Neuron (in vitro differentiated cells): ENCODE measurements at regions not wholly inside any gene's neighbourhood (a gene's known extent, or its start where the extent isn't known, plus 50 kb on each side); places are given as distances from the start of the nearest gene placed in this dataset.

Experiments
- H2AFZ ChIP-seq: one replicate; pipeline ENCODE4 v1.6.1; 2013; ENCODE audit warnings: low read depth, mild to moderate bottlenecking, inconsistent platforms, low read length, moderate library complexity
- H3K27me3 ChIP-seq: one replicate; pipeline ENCODE4 v1.6.1; 2013; ENCODE audit warnings: low read length; ENCODE audit not compliant: insufficient read depth
- H3K36me3 ChIP-seq: one replicate; pipeline ENCODE4 v1.6.1; 2013; ENCODE audit warnings: low read length; ENCODE audit not compliant: insufficient read depth
- H3K4me1 ChIP-seq: one replicate; pipeline ENCODE4 v1.6.1; 2013; ENCODE audit warnings: low read length; ENCODE audit not compliant: insufficient read depth
- H3K4me3 ChIP-seq: 2 replicates; pipeline ENCODE4 v1.5.1; 2013; ENCODE audit warnings: mild to moderate bottlenecking, low read length, moderate library complexity
- H3K9me3 ChIP-seq: one replicate; pipeline ENCODE4 v1.6.1; 2013; ENCODE audit warnings: low read length

GRCh38 chr7:133132906-133133305, 51.0 kb upstream of the CHCHD3 start:
- Histone ChIP-seq H3K9me3 (no peaks in the 10 kb centered on the region), H3K4me3 (no peak overlapping the region), H3K4me1 (no peaks in the 10 kb centered on the region), H2AFZ (no peak overlapping the region), H3K36me3 (no peaks in the 10 kb centered on the region), H3K27me3 (peaks cover 2% of the 10 kb centered on the region)

GRCh38 chr7:133134810-133135209, 52.9 kb upstream of the CHCHD3 start:
- Histone ChIP-seq H3K9me3 (no peaks in the 10 kb centered on the region), H3K4me1 (no peaks in the 10 kb centered on the region), H3K36me3 (no peaks in the 10 kb centered on the region), H2AFZ (no peak overlapping the region), H3K4me3 (no peak overlapping the region), H3K27me3 (peaks cover 2% of the 10 kb centered on the region)

GRCh38 chr7:133135451-133135850, 53.6 kb upstream of the CHCHD3 start:
- Histone ChIP-seq H3K27me3 (peaks cover 2% of the 10 kb centered on the region), H2AFZ (no peak overlapping the region), H3K4me3 (no peak overlapping the region), H3K4me1 (no peaks in the 10 kb centered on the region), H3K9me3 (no peaks in the 10 kb centered on the region), H3K36me3 (no peaks in the 10 kb centered on the region)

GRCh38 chr7:133139350-133139749, 57.5 kb upstream of the CHCHD3 start:
- H3K27me3 ChIP-seq, result no peaks in the 10 kb centered on the region
- no peaks in the 10 kb centered on the region for H3K4me1 ChIP-seq
- H3K36me3 ChIP-seq, result no peaks in the 10 kb centered on the region
- H3K4me3 ChIP-seq, result no peak overlapping the region
- H2AFZ ChIP-seq, result no peak overlapping the region
- H3K9me3 ChIP-seq, result no peaks in the 10 kb centered on the region

GRCh38 chr7:133139801-133140200, 57.9 kb upstream of the CHCHD3 start:
- Histone ChIP-seq H3K9me3 (no peaks in the 10 kb centered on the region), H2AFZ (no peak overlapping the region), H3K4me1 (no peaks in the 10 kb centered on the region), H3K4me3 (no peak overlapping the region), H3K27me3 (no peaks in the 10 kb centered on the region), H3K36me3 (no peaks in the 10 kb centered on the region)

- no peak overlapping the region for H2AFZ ChIP-seq
- no peaks in the 10 kb centered on the region for H3K4me1 ChIP-seq
- no peak overlapping the region for H3K4me3 ChIP-seq
- no peaks in the 10 kb centered on the region for H3K27me3 ChIP-seq
- H3K36me3 ChIP-seq, result no peaks in the 10 kb centered on the region
- no peaks in the 10 kb centered on the region for H3K9me3 ChIP-seq
These were observed 59.2 kb upstream of the CHCHD3 start for GRCh38 chr7:133140994-133141595.

GRCh38 chr7:133150760-133151159, 68.9 kb upstream of the CHCHD3 start:
- H3K36me3 ChIP-seq, result no peaks in the 10 kb centered on the region
- H3K27me3 ChIP-seq, result no peaks in the 10 kb centered on the region
- peaks cover 4% of the 10 kb centered on the region for H3K4me1 ChIP-seq
- H3K4me3 ChIP-seq, result no peak overlapping the region
- no peak overlapping the region for H2AFZ ChIP-seq
- H3K9me3 ChIP-seq, result no peaks in the 10 kb centered on the region

GRCh38 chr7:133152875-133153274, 71.0 kb upstream of the CHCHD3 start:
- Histone ChIP-seq H3K4me3 (no peak overlapping the region), H3K36me3 (no peaks in the 10 kb centered on the region), H3K4me1 (peaks cover 4% of the 10 kb centered on the region), H2AFZ (no peak overlapping the region), H3K9me3 (no peaks in the 10 kb centered on the region), H3K27me3 (no peaks in the 10 kb centered on the region)

- no peak overlapping the region for H3K4me3 ChIP-seq
- H2AFZ ChIP-seq, result no peak overlapping the region
- H3K27me3 ChIP-seq, result no peaks in the 10 kb centered on the region
- H3K4me1 ChIP-seq, result peaks cover 4% of the 10 kb centered on the region
- no peaks in the 10 kb centered on the region for H3K9me3 ChIP-seq
- H3K36me3 ChIP-seq, result no peaks in the 10 kb centered on the region
These were observed 73.3 kb upstream of the CHCHD3 start for GRCh38 chr7:133155146-133155545.

GRCh38 chr7:133155642-133156041, 73.8 kb upstream of the CHCHD3 start:
- Histone ChIP-seq H3K4me3 (no peak overlapping the region), H3K9me3 (no peaks in the 10 kb centered on the region), H3K27me3 (no peaks in the 10 kb centered on the region), H3K4me1 (peaks cover 4% of the 10 kb centered on the region), H2AFZ (no peak overlapping the region), H3K36me3 (no peaks in the 10 kb centered on the region)

- Histone ChIP-seq H2AFZ (no peak overlapping the region), H3K4me3 (no peak overlapping the region), H3K36me3 (no peaks in the 10 kb centered on the region), H3K27me3 (no peaks in the 10 kb centered on the region), H3K9me3 (no peaks in the 10 kb centered on the region), H3K4me1 (peaks cover 2% of the 10 kb centered on the region)
These were observed 75.2 kb upstream of the CHCHD3 start for GRCh38 chr7:133157045-133157444.

GRCh38 chr7:133164498-133164897, 82.6 kb upstream of the CHCHD3 start:
- Histone ChIP-seq H3K36me3 (no peaks in the 10 kb centered on the region), H2AFZ (no peak overlapping the region), H3K4me3 (no peak overlapping the region), H3K27me3 (no peaks in the 10 kb centered on the region), H3K4me1 (no peaks in the 10 kb centered on the region), H3K9me3 (no peaks in the 10 kb centered on the region)

- H3K27me3 ChIP-seq, result no peaks in the 10 kb centered on the region
- H3K36me3 ChIP-seq, result no peaks in the 10 kb centered on the region
- no peaks in the 10 kb centered on the region for H3K4me1 ChIP-seq
- H3K9me3 ChIP-seq, result no peaks in the 10 kb centered on the region
- no peak overlapping the region for H2AFZ ChIP-seq
- H3K4me3 ChIP-seq, result no peak overlapping the region
These were observed 83.1 kb upstream of the CHCHD3 start for GRCh38 chr7:133165001-133165400.

- no peaks in the 10 kb centered on the region for H3K4me1 ChIP-seq
- H3K9me3 ChIP-seq, result no peaks in the 10 kb centered on the region
- H2AFZ ChIP-seq, result no peak overlapping the region
- no peaks in the 10 kb centered on the region for H3K27me3 ChIP-seq
- no peaks in the 10 kb centered on the region for H3K36me3 ChIP-seq
- H3K4me3 ChIP-seq, result no peak overlapping the region
These were observed 83.6 kb upstream of the CHCHD3 start for GRCh38 chr7:133165529-133165928.
